Kidney tubule cell (primary cell): ENCODE measurements at regions not wholly inside any gene's neighbourhood (a gene's known extent, or its start where the extent isn't known, plus 50 kb on each side); places are given as distances from the start of the nearest gene placed in this dataset.

Experiments
- DNase-seq: peaks from one replicate; pipeline ENCODE4 v3.0.0-alpha.2; 2018; ENCODE audit warnings: low spot score

- DNase-seq = no peak
Measured at GRCh38 chr9:126750941-126751725, 53.7 kb upstream of the ZBTB43 start.

DNA sequence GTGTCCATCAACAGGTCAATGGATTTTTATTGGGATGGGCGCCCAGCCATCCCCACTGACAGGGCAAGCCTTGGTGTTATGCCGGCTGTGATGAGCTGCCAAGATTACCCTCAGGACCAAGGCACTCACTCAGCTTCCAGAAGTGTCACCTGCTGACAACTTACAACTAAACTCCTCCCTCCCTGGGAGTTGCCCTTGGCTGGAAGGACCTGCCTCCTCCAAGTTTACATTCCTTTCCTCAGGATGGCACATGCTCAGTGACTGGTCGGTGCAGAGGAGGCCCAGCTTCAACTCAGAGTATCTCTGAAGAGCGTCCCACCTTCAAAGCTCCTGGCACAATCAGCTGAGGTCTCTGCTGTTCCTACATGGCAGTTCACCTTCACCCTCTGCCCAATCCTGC, 52.5 kb upstream of the ZBTB43 start:
- peak; percentile 1 for DNase-seq

- no peak for DNase-seq
Measured at GRCh38 chr9:126752881-126753670, 51.8 kb upstream of the ZBTB43 start.

- DNase-seq = no peak
Measured at GRCh38 chr9:126754436-126755316, 50.2 kb upstream of the ZBTB43 start.
